MM.1S (cell line): ENCODE measurements at regions not wholly inside any gene's neighbourhood (a gene's known extent, or its start where the extent isn't known, plus 50 kb on each side); places are given as distances from the start of the nearest gene placed in this dataset.

Source experiments
- DNase-seq: peaks from one replicate; pipeline ENCODE4 v3.0.0-alpha.2; 2015
- H2AFZ ChIP-seq: fragments of 300-600 bp; sonication (generic); 2 replicates; pipeline ENCODE4 v1.6.0; 2016; ENCODE audit warnings: antibody characterized with exemption, low read length
- H3F3A ChIP-seq: fragments of 300-600 bp; sonication (generic); 2 replicates; pipeline ENCODE4 v1.6.1; 2016; ENCODE audit warnings: mild to moderate bottlenecking, antibody characterized with exemption, low read length, moderate library complexity, mixed read lengths; ENCODE audit not compliant: insufficient read depth
- H3K27ac ChIP-seq: fragments of 300-600 bp; sonication (generic); 2 replicates; pipeline ENCODE4 v1.5.1; 2016; ENCODE audit warnings: mild to moderate bottlenecking, low read length
- H3K27me3 ChIP-seq: fragments of 300-600 bp; sonication (generic); replicated peaks from 2 replicates; pipeline ENCODE4 v1.6.0; 2016; ENCODE audit warnings: low read length; ENCODE audit not compliant: insufficient read depth
- H3K36me3 ChIP-seq: fragments of 300-600 bp; sonication (generic); replicated peaks from 2 replicates; pipeline ENCODE4 v1.6.1; 2016; ENCODE audit warnings: mild to moderate bottlenecking, low read length, mixed read lengths; ENCODE audit not compliant: insufficient read depth
- H3K4me1 ChIP-seq: fragments of 300-600 bp; sonication (generic); 2 replicates; pipeline ENCODE4 v1.6.1; 2016; ENCODE audit warnings: low read length, mixed read lengths
- H3K4me2 ChIP-seq: fragments of 300-600 bp; sonication (generic); 2 replicates; pipeline ENCODE4 v1.6.0; 2016; ENCODE audit warnings: low read depth, low read length
- H3K4me3 ChIP-seq: fragments of 300-600 bp; sonication (generic); 2 replicates; pipeline ENCODE4 v1.5.1; 2016; ENCODE audit warnings: low read length, mixed read lengths
- H3K79me2 ChIP-seq: fragments of 300-600 bp; sonication (generic); 2 replicates; pipeline ENCODE4 v1.6.1; 2016; ENCODE audit warnings: mixed run types, low read length, mixed read lengths
- H3K9ac ChIP-seq: fragments of 300-600 bp; sonication (generic); 2 replicates; pipeline ENCODE4 v1.6.1; 2016; ENCODE audit warnings: low read length, mixed read lengths
- H3K9me2 ChIP-seq: fragments of 300-600 bp; sonication (generic); replicated peaks from 2 replicates; pipeline ENCODE4 v1.6.1; 2016; ENCODE audit warnings: mild to moderate bottlenecking, low read length, mixed read lengths; ENCODE audit not compliant: insufficient read depth
- H3K9me3 ChIP-seq: fragments of 300-600 bp; sonication (generic); replicated peaks from 2 replicates; pipeline ENCODE4 v1.6.1; 2016; ENCODE audit warnings: mild to moderate bottlenecking, low read length, mixed read lengths; ENCODE audit not compliant: insufficient read depth
- H4K20me1 ChIP-seq: fragments of 300-600 bp; sonication (generic); 2 replicates; pipeline ENCODE4 v1.6.1; 2016; ENCODE audit warnings: mild to moderate bottlenecking, low read length, moderate library complexity, mixed read lengths; ENCODE audit not compliant: insufficient read depth
- CTCF ChIP-seq: fragments of 300-600 bp; sonication (generic); IDR thresholded peaks from 2 replicates; pipeline ENCODE4 v1.5.1; 2016; ENCODE audit warnings: antibody characterized with exemption, low read length, mixed read lengths
- EZH2 ChIP-seq: fragments of 300-600 bp; sonication (generic); optimal IDR thresholded peaks from 2 replicates; pipeline ENCODE3; 2017; ENCODE audit warnings: low read depth, mild to moderate bottlenecking, antibody characterized with exemption, low read length, mixed read lengths
- EZH2phosphoT487 ChIP-seq: fragments of 300-600 bp; sonication (generic); IDR thresholded peaks from 2 replicates; pipeline ENCODE4 v1.6.1; 2018; ENCODE audit warnings: antibody characterized with exemption, low read length

- Histone ChIP-seq H3K4me3 (no peak overlapping the region), H3F3A (no peaks in the 10 kb centered on the region), H4K20me1 (no peaks in the 10 kb centered on the region), H3K27ac (no peak overlapping the region), H3K9me2 (no peaks in the 10 kb centered on the region), H3K9ac (no peak overlapping the region), H3K27me3 (no peaks in the 10 kb centered on the region), H3K4me2 (no peak overlapping the region), H3K36me3 (no peaks in the 10 kb centered on the region), H3K79me2 (no peaks in the 10 kb centered on the region), H2AFZ (no peak overlapping the region), H3K9me3 (no peaks in the 10 kb centered on the region), H3K4me1 (no peaks in the 10 kb centered on the region)
- no peak for DNase-seq
- no peak for TF ChIP-seq EZH2
- no peak for TF ChIP-seq CTCF
- TF ChIP-seq EZH2phosphoT487: no peak
Observed at GRCh38 chr16:73161977-73162376, 114.0 kb upstream of the ZFHX3 start.

- Histone ChIP-seq H3K36me3 (no peaks in the 10 kb centered on the region), H4K20me1 (no peaks in the 10 kb centered on the region), H3K9me2 (no peaks in the 10 kb centered on the region), H3K4me1 (no peaks in the 10 kb centered on the region), H3K27ac (no peak overlapping the region), H3K79me2 (no peaks in the 10 kb centered on the region), H3K4me3 (no peak overlapping the region), H3F3A (no peaks in the 10 kb centered on the region), H3K27me3 (no peaks in the 10 kb centered on the region), H2AFZ (no peak overlapping the region), H3K9ac (no peak overlapping the region), H3K9me3 (no peaks in the 10 kb centered on the region), H3K4me2 (no peak overlapping the region)
- no peak for DNase-seq
- TF ChIP-seq CTCF (no peak), EZH2 (no peak), EZH2phosphoT487 (no peak)
Observed at GRCh38 chr16:73159296-73159695, 111.4 kb upstream of the ZFHX3 start.

- Histone ChIP-seq H3K4me3 (no peak overlapping the region), H3K9ac (no peak overlapping the region), H3K4me2 (no peak overlapping the region), H3K27me3 (no peaks in the 10 kb centered on the region), H3K4me1 (no peaks in the 10 kb centered on the region), H3K9me2 (no peaks in the 10 kb centered on the region), H3K36me3 (no peaks in the 10 kb centered on the region), H4K20me1 (no peaks in the 10 kb centered on the region), H3F3A (no peaks in the 10 kb centered on the region), H3K9me3 (no peaks in the 10 kb centered on the region), H3K27ac (no peak overlapping the region), H2AFZ (no peak overlapping the region), H3K79me2 (no peaks in the 10 kb centered on the region)
- TF ChIP-seq CTCF (no peak), EZH2 (no peak), EZH2phosphoT487 (no peak)
- no peak for DNase-seq
Observed at GRCh38 chr16:73157861-73158260, 109.9 kb upstream of the ZFHX3 start.
